ENCODE measurements at regions not wholly inside any gene's neighbourhood (a gene's known extent, or its start where the extent isn't known, plus 50 kb on each side); places are given as distances from the start of the nearest gene placed in this dataset.

GRCh38 chr11:25453471-25453870 is 878.5 kb upstream of the ANO3 start:
- TF ChIP-seq ZNF274 (IDR thresholded peaks at IDR 0.05; ENCODE audit: low read depth, low read length) (no peak), SRF (IDR thresholded peaks at IDR 0.05; ENCODE audit: low read depth) (no peak), POLR2A (IDR thresholded peaks at IDR 0.05; ENCODE audit: borderline replicate concordance, extremely low read depth, insufficient read depth, insufficient read length) (no peak), CTCF (IDR thresholded peaks at IDR 0.05 in 2 of 3, conservative IDR thresholded peaks at IDR 0.05 in 1 of 3; ENCODE audit: borderline replicate concordance in 1 of 3, insufficient read depth in 1 of 3, low read depth in 2 of 3, low read length in 2 of 3) (no peak), EZH2phosphoT487 (IDR thresholded peaks at IDR 0.05; ENCODE audit: borderline replicate concordance) (no peak), MAX (IDR thresholded peaks at IDR 0.05) (no peak), SIN3A (IDR thresholded peaks at IDR 0.05; ENCODE audit: low read depth) (no peak)

Measured in HCT116 (cell line).